HG03342 (cell line): ENCODE measurements at regions not wholly inside any gene's neighbourhood (a gene's known extent, or its start where the extent isn't known, plus 50 kb on each side); places are given as distances from the start of the nearest gene placed in this dataset.

Experiments
- ATAC-seq: cut with Tn5 transposase; IDR thresholded peaks from one replicate; pipeline ENCODE4 v1.9.1; 2021; ENCODE audit warnings: mild to moderate bottlenecking, moderate library complexity; ENCODE audit not compliant: unreplicated experiment

- peak; percentile 78 for ATAC-seq
These were observed 157.4 kb upstream of the ZNF217 start for GRCh38 chr20:53750827-53751619.

GRCh38 chr20:53749499-53749898 is 155.9 kb upstream of the ZNF217 start:
- no peak for ATAC-seq

- no peak for ATAC-seq
These were observed 155.3 kb upstream of the ZNF217 start for GRCh38 chr20:53748821-53749421.

GRCh38 chr20:53748176-53748575 is 154.5 kb upstream of the ZNF217 start:
- ATAC-seq, result no peak

- ATAC-seq, result no peak
These were observed 150.1 kb upstream of the ZNF217 start for GRCh38 chr20:53743607-53744260.

GRCh38 chr20:53742685-53743081 is 149.0 kb upstream of the ZNF217 start:
- no peak for ATAC-seq

- ATAC-seq, result no peak
These were observed 148.0 kb upstream of the ZNF217 start for GRCh38 chr20:53741726-53742028.

- ATAC-seq, result peak; percentile 43
These were observed 146.5 kb upstream of the ZNF217 start for GRCh38 chr20:53739799-53740785.

- ATAC-seq, result no peak
These were observed 145.5 kb upstream of the ZNF217 start for GRCh38 chr20:53738945-53739798.

- no peak for ATAC-seq
These were observed 144.7 kb upstream of the ZNF217 start for GRCh38 chr20:53738039-53738944.

- ATAC-seq, result no peak
These were observed 143.9 kb upstream of the ZNF217 start for GRCh38 chr20:53737396-53738038.

GRCh38 chr20:53736757-53737395 is 143.2 kb upstream of the ZNF217 start:
- ATAC-seq, result peak; percentile 40

- no peak for ATAC-seq
These were observed 142.6 kb upstream of the ZNF217 start for GRCh38 chr20:53736122-53736756.

GRCh38 chr20:53735536-53736050 is 142.0 kb upstream of the ZNF217 start:
- no peak for ATAC-seq

GRCh38 chr20:53734006-53734688 is 140.5 kb upstream of the ZNF217 start:
- no peak for ATAC-seq

- ATAC-seq, result no peak
These were observed 138.0 kb upstream of the ZNF217 start for GRCh38 chr20:53731595-53731994.

GRCh38 chr20:53728359-53728758 is 134.7 kb upstream of the ZNF217 start:
- ATAC-seq, result no peak
